ENCODE measurements at regions not wholly inside any gene's neighbourhood (a gene's known extent, or its start where the extent isn't known, plus 50 kb on each side); places are given as distances from the start of the nearest gene placed in this dataset.

DNA sequence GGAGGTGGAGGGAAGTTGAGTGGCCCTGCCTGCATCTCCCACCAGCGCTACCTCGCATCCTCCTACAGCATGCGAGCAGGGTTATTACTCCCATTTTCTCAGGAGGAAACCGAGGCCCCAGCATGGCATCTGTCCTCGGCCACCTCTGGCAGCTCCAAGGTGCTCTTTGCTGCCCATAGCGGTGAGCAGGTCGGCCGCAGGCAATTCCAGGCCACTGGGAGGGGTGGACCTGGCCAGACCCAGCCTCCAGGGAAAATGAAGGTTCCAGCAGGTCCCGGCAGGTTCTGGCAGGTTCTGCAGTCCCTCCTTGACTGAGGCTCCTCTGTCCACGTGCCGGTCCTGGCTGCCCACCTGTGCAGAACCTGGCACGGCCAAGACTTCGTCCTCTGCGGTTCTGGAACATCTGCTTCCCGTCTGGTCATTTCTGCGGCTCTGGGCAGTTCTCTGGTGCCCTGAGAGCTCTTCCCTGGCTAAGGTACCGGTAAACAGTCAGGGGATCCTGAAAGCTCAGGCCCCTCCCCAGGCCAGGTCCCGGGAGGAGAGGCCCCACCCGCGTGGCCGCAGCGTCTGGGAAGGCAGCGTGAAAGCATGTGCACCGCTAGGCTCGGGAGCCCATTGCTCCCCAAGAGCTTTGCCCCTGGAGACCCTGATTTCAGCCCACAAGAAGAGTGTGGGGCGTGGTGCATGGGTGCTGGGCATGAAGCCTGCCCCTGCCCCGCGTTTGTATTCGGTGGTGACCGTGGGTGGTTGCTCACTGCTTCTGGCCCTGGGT lies 112.0 kb upstream of the ADRA2C start:
- TF ChIP-seq, protein P1, sequence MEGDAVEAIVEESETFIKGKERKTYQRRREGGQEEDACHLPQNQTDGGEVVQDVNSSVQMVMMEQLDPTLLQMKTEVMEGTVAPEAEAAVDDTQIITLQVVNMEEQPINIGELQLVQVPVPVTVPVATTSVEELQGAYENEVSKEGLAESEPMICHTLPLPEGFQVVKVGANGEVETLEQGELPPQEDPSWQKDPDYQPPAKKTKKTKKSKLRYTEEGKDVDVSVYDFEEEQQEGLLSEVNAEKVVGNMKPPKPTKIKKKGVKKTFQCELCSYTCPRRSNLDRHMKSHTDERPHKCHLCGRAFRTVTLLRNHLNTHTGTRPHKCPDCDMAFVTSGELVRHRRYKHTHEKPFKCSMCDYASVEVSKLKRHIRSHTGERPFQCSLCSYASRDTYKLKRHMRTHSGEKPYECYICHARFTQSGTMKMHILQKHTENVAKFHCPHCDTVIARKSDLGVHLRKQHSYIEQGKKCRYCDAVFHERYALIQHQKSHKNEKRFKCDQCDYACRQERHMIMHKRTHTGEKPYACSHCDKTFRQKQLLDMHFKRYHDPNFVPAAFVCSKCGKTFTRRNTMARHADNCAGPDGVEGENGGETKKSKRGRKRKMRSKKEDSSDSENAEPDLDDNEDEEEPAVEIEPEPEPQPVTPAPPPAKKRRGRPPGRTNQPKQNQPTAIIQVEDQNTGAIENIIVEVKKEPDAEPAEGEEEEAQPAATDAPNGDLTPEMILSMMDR (conservative IDR thresholded peaks at IDR 0.05 in 1 of 2, IDR thresholded peaks at IDR 0.05 in 1 of 2; ENCODE audit: extremely low read depth in 1 of 2, insufficient read depth in 1 of 2, low read depth in 1 of 2, low read length in 2 of 2) = no peak
- no peak for TF ChIP-seq EZH2 (IDR thresholded peaks at IDR 0.05; ENCODE audit: borderline replicate concordance, low read length)
